ENCODE measurements at regions not wholly inside any gene's neighbourhood (a gene's known extent, or its start where the extent isn't known, plus 50 kb on each side); places are given as distances from the start of the nearest gene placed in this dataset.
A peak's percentile ranks its signal among the peaks of the same experiment; 100 is the strongest.

DNA sequence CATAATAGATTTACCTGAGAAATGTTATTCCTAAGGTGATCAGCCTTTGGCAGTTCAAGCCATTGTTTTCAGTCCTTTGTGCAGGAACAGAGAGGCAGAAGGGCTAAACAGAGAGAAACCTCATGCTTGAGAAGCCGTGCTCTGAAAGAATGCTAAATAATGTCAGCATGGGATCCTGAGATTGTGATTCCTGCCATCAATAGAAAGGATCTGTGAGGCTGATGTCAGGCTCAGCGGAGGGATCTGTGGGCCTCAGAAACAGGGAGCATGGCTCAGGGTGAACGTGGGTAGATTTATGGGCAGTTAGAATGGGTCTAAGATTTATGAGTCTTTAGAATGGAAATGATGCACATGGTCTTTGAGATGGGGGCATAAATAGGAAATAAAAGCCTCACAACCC, 439.2 kb upstream of the IGFBP3 start:
- no peak for TF ChIP-seq PHF8 (conservative IDR thresholded peaks at IDR 0.05; ENCODE audit: low read depth, low read length)
- TF ChIP-seq, protein P1, sequence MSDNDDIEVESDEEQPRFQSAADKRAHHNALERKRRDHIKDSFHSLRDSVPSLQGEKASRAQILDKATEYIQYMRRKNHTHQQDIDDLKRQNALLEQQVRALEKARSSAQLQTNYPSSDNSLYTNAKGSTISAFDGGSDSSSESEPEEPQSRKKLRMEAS (IDR thresholded peaks at IDR 0.05) = 0 out of 2 replicates have a peak, but pooled peaks have one; percentile 22
- Histone ChIP-seq H4K5ac (ENCODE audit: insufficient read length, low read depth, low read length) (no peak overlapping the region), H3K27ac (ENCODE audit: low read depth, low read length) (no peak overlapping the region), H3K18ac (ENCODE audit: extremely low read depth, low read length) (no peak overlapping the region), H3K23me2 (ENCODE audit: low read depth, low read length) (no peaks in the 10 kb centered on the region), H4K91ac (replicated peaks; ENCODE audit: insufficient read length, low read length) (no peak overlapping the region), H3K36me3 (ENCODE audit: control insufficient read depth in 2 of 4, insufficient read depth in 4 of 4, low read length in 3 of 4) (no peaks in the 10 kb centered on the region), H3K4me3 (ENCODE audit: extremely low read depth in 1 of 4, insufficient read depth in 2 of 4, low read depth in 3 of 4, low read length in 4 of 4) (no peak overlapping the region), H2AK5ac (ENCODE audit: low read depth, low read length) (no peak overlapping the region), H3K27me3 (replicated peaks in 1 of 4; ENCODE audit: control insufficient read depth in 3 of 4, extremely low read depth in 1 of 4, insufficient read depth in 3 of 4, low read length in 3 of 4) (peaks cover 0 to 1% (median 0%) of the 10 kb centered on the region in 4 experiments; a peak in 1 of 7 replicates), H4K8ac (ENCODE audit: extremely low read depth, insufficient read depth, low read length) (no peak overlapping the region), H2AFZ (ENCODE audit: low read length) (no peak overlapping the region; the same call in 1 of the 2 replicates), H3K79me2 (ENCODE audit: control insufficient read depth in 1 of 2, insufficient read depth in 2 of 2, low read length in 2 of 2) (no peaks in the 10 kb centered on the region), H3K9ac (replicated peaks in 1 of 4; ENCODE audit: extremely low read depth in 1 of 4, low read depth in 3 of 4, low read length in 3 of 4) (no peak overlapping the region), H2BK120ac (replicated peaks; ENCODE audit: low read depth, low read length) (no peak overlapping the region), H3K9me3 (ENCODE audit: insufficient read depth in 2 of 2, low read depth in 1 of 2, low read length in 1 of 2) (no peaks in the 10 kb centered on the region), H3K14ac (ENCODE audit: insufficient read length) (no peak overlapping the region), H2BK5ac (ENCODE audit: low read depth, low read length) (no peak overlapping the region), H3K4me1 (replicated peaks in 1 of 4; ENCODE audit: control insufficient read depth in 3 of 4, insufficient read depth in 4 of 4, low read length in 3 of 4) (peaks cover 0 to 4% (median 0%) of the 10 kb centered on the region in 4 experiments; a peak in 2 of 7 replicates), H3K79me1 (ENCODE audit: low read depth, low read length) (no peaks in the 10 kb centered on the region), H3K4ac (replicated peaks; ENCODE audit: insufficient read length, low read depth, low read length) (no peak overlapping the region), H2BK20ac (ENCODE audit: low read length) (no peak overlapping the region), H2BK12ac (ENCODE audit: low read depth, low read length) (no peak overlapping the region), H2BK15ac (ENCODE audit: low read length) (no peak overlapping the region), H3K56ac (replicated peaks; ENCODE audit: insufficient read length, low read depth, low read length) (no peak overlapping the region), H4K20me1 (replicated peaks in 1 of 2; ENCODE audit: control insufficient read depth in 1 of 2, insufficient read depth in 2 of 2, low read length in 2 of 2) (no peaks in the 10 kb centered on the region), H3K23ac (ENCODE audit: insufficient read length) (no peak overlapping the region), H3K4me2 (ENCODE audit: insufficient read depth in 1 of 2, low read depth in 2 of 2, low read length in 2 of 2) (no peak overlapping the region)
- DNase-seq (ENCODE audit: low read depth in 1 of 2, low spot score in 2 of 2) = no peak
- POLR2A ChIA-PET (ENCODE audit: partially characterized antibody) = no interaction called here
- WGBS, 2 experiments (ENCODE audit: extremely low coverage in 1 of 2, insufficient coverage in 1 of 2, insufficient read length in 1 of 2, insufficient replicate concordance in 2 of 2, low coverage in 1 of 2, low lambda C conversion rate in 2 of 2, missing lambda C conversion rate in 1 of 2) = 44% methylated on average over 3 of the region's 3 CpGs; no CpG with 5 or more reads in 1 of the 2 experiments
- CTCF ChIA-PET (ENCODE audit: partially characterized antibody) = no interaction called here
- FAIRE-seq = no peak

All from H1 (cell line).